ENCODE measurements at regions not wholly inside any gene's neighbourhood (a gene's known extent, or its start where the extent isn't known, plus 50 kb on each side); places are given as distances from the start of the nearest gene placed in this dataset.

GRCh38 chr2:78011251-78011650 lies 489.1 kb upstream of the LRRTM4 start:
- in situ Hi-C loops (cut with HindIII; ENCODE audit: low sequenced_read_pairs): no loop called here

- in situ Hi-C loops (cut with HindIII; ENCODE audit: low sequenced_read_pairs): no loop called here
Observed at GRCh38 chr2:78020491-78020890, 498.3 kb upstream of the LRRTM4 start.

GRCh38 chr2:78023356-78023755 lies 501.2 kb upstream of the LRRTM4 start:
- in situ Hi-C loops (cut with HindIII; ENCODE audit: low sequenced_read_pairs): no loop called here

- in situ Hi-C loops (cut with HindIII; ENCODE audit: low sequenced_read_pairs): no loop called here
Observed at GRCh38 chr2:78024996-78025395, 502.8 kb upstream of the LRRTM4 start.

- in situ Hi-C loops (cut with HindIII; ENCODE audit: low sequenced_read_pairs): no loop called here
Observed at GRCh38 chr2:78029392-78029995, 507.3 kb upstream of the LRRTM4 start.

- in situ Hi-C loops (cut with HindIII; ENCODE audit: low sequenced_read_pairs): no loop called here
Observed at GRCh38 chr2:78034706-78035105, 512.5 kb upstream of the LRRTM4 start.

- in situ Hi-C loops (cut with HindIII; ENCODE audit: low sequenced_read_pairs): no loop called here
Observed at GRCh38 chr2:78035804-78036203, 513.6 kb upstream of the LRRTM4 start.

GRCh38 chr2:78051480-78051879 lies 529.3 kb upstream of the LRRTM4 start:
- in situ Hi-C loops (cut with HindIII; ENCODE audit: low sequenced_read_pairs): no loop called here

GRCh38 chr2:78056976-78057375 lies 534.8 kb upstream of the LRRTM4 start:
- in situ Hi-C loops (cut with HindIII; ENCODE audit: low sequenced_read_pairs): no loop called here

- in situ Hi-C loops (cut with HindIII; ENCODE audit: low sequenced_read_pairs): no loop called here
Observed at GRCh38 chr2:78061301-78061700, 539.1 kb upstream of the LRRTM4 start.

- in situ Hi-C loops (cut with HindIII; ENCODE audit: low sequenced_read_pairs): no loop called here
Observed at GRCh38 chr2:78061732-78062131, 539.6 kb upstream of the LRRTM4 start.

- in situ Hi-C loops (cut with HindIII; ENCODE audit: low sequenced_read_pairs): no loop called here
Observed at GRCh38 chr2:78063246-78064020, 541.3 kb upstream of the LRRTM4 start.

- in situ Hi-C loops (cut with HindIII; ENCODE audit: low sequenced_read_pairs): no loop called here
Observed at GRCh38 chr2:78065366-78065765, 543.2 kb upstream of the LRRTM4 start.

- in situ Hi-C loops (cut with HindIII; ENCODE audit: low sequenced_read_pairs): no loop called here
Observed at GRCh38 chr2:78068808-78069207, 546.6 kb upstream of the LRRTM4 start.

GRCh38 chr2:78070693-78071092 lies 548.5 kb upstream of the LRRTM4 start:
- in situ Hi-C loops (cut with HindIII; ENCODE audit: low sequenced_read_pairs): no loop called here

- in situ Hi-C loops (cut with HindIII; ENCODE audit: low sequenced_read_pairs): no loop called here
Observed at GRCh38 chr2:78077633-78078032, 555.5 kb upstream of the LRRTM4 start.

GRCh38 chr2:78082555-78082954 lies 560.4 kb upstream of the LRRTM4 start:
- in situ Hi-C loops (cut with HindIII; ENCODE audit: low sequenced_read_pairs): no loop called here

GRCh38 chr2:78093436-78093835 lies 571.3 kb upstream of the LRRTM4 start:
- in situ Hi-C loops (cut with HindIII; ENCODE audit: low sequenced_read_pairs): no loop called here

- in situ Hi-C loops (cut with HindIII; ENCODE audit: low sequenced_read_pairs): no loop called here
Observed at GRCh38 chr2:78109272-78109671, 587.1 kb upstream of the LRRTM4 start.

GRCh38 chr2:78115291-78115690 lies 593.1 kb upstream of the LRRTM4 start:
- in situ Hi-C loops (cut with HindIII; ENCODE audit: low sequenced_read_pairs): no loop called here

- in situ Hi-C loops (cut with HindIII; ENCODE audit: low sequenced_read_pairs): no loop called here
Observed at GRCh38 chr2:78118037-78118436, 595.9 kb upstream of the LRRTM4 start.

GRCh38 chr2:78120275-78120674 lies 598.1 kb upstream of the LRRTM4 start:
- in situ Hi-C loops (cut with HindIII; ENCODE audit: low sequenced_read_pairs): no loop called here

- in situ Hi-C loops (cut with HindIII; ENCODE audit: low sequenced_read_pairs): no loop called here
Observed at GRCh38 chr2:78125042-78125441, 602.9 kb upstream of the LRRTM4 start.
